Naive thymus-derived CD4-positive, alpha-beta T cell (primary cell): ENCODE measurements at regions not wholly inside any gene's neighbourhood (a gene's known extent, or its start where the extent isn't known, plus 50 kb on each side); places are given as distances from the start of the nearest gene placed in this dataset.

Experiments
- ATAC-seq: fragments of 150-1000 bp; cut with Tn5 transposase; 2 replicates; pipeline ENCODE4 v1.10.0; 2021; ENCODE audit warnings: mild to moderate bottlenecking, moderate library complexity
- CTCF ChIA-PET: fragments of 350-600 bp; sonication (Branson Sonifier 250); formaldehyde crosslinking; loops from one replicate; lab custom pipeline; 2021; ENCODE audit warnings: antibody characterized with exemption; lab: Charles Lee
- POLR2A ChIA-PET: fragments of 350-600 bp; sonication (Branson Sonifier 250); formaldehyde crosslinking; loops from one replicate; lab custom pipeline; 2021; ENCODE audit warnings: antibody characterized with exemption, inconsistent platforms; lab: Charles Lee
- DNase-seq, 9 donors: peaks; one replicate each; pipeline versions ENCODE4 v3.0.0 to v3.0.0-alpha.2; 2020 to 2022; ENCODE audit warnings: mixed read lengths in 1 of 9
- H3K27ac ChIP-seq: one replicate; pipeline ENCODE4 v1.7.0; 2013; ENCODE audit warnings: mild to moderate bottlenecking, low read depth, low read length, moderate library complexity
- H3K27me3 ChIP-seq, 2 donors: one replicate each; pipeline ENCODE4 v1.7.0; 2013; ENCODE audit warnings: low read length in 2 of 2, mild to moderate bottlenecking in 2 of 2, moderate library complexity in 2 of 2; ENCODE audit not compliant: control insufficient read depth in 2 of 2, insufficient read depth in 2 of 2
- H3K36me3 ChIP-seq, 3 experiments: 1 replicate in 2 of 3; 2 replicates in 1 of 3; pipeline ENCODE4 v1.7.0; 2013; ENCODE audit warnings: low read length in 3 of 3, mild to moderate bottlenecking in 3 of 3, moderate library complexity in 1 of 3; ENCODE audit not compliant: insufficient read depth in 3 of 3, control insufficient read depth in 2 of 3
- H3K4me1 ChIP-seq, 2 donors: one replicate each; pipeline ENCODE4 v1.7.0; 2013; ENCODE audit warnings: low read length in 2 of 2, mild to moderate bottlenecking in 2 of 2, moderate library complexity in 1 of 2; ENCODE audit not compliant: control insufficient read depth in 2 of 2, insufficient read depth in 2 of 2
- H3K4me3 ChIP-seq: 2 replicates; pipeline ENCODE4 v1.7.0; 2013; ENCODE audit warnings: mild to moderate bottlenecking, low read length
- H3K9me3 ChIP-seq, 3 experiments: 1 replicate in 2 of 3; 2 replicates in 1 of 3; pipeline ENCODE4 v1.7.0; 2013; ENCODE audit warnings: low read length in 3 of 3; ENCODE audit not compliant: control insufficient read depth in 2 of 3
- H3K27ac Mint-ChIP-seq, 9 donors: one replicate each; pipeline ENCODE4 v1.8.0; 2020 to 2022; ENCODE audit warnings: mixed read lengths in 9 of 9, mild to moderate bottlenecking in 8 of 9, moderate library complexity in 5 of 9, inconsistent platforms in 2 of 9
- H3K27me3 Mint-ChIP-seq, 5 donors: one replicate each; pipeline ENCODE4 v1.8.0; 2021 to 2022; ENCODE audit warnings: mixed read lengths in 5 of 5, mild to moderate bottlenecking in 1 of 5
- H3K36me3 Mint-ChIP-seq, 5 donors: one replicate each; pipeline ENCODE4 v1.8.0; 2020 to 2022; ENCODE audit warnings: mixed read lengths in 5 of 5, mild to moderate bottlenecking in 3 of 5, inconsistent platforms in 1 of 5
- H3K4me1 Mint-ChIP-seq, 7 donors: one replicate each; pipeline ENCODE4 v1.8.0; 2020 to 2022; ENCODE audit warnings: mixed read lengths in 7 of 7, mild to moderate bottlenecking in 3 of 7, inconsistent platforms in 1 of 7
- H3K4me3 Mint-ChIP-seq, 10 donors: one replicate each; pipeline ENCODE4 v1.8.0; 2020 to 2022; ENCODE audit warnings: mild to moderate bottlenecking in 10 of 10, mixed read lengths in 10 of 10, moderate library complexity in 6 of 10, inconsistent platforms in 2 of 10
- H3K9me3 Mint-ChIP-seq, 11 donors: one replicate each; pipeline ENCODE4 v1.8.0; 2020 to 2022; ENCODE audit warnings: mixed read lengths in 11 of 11, mild to moderate bottlenecking in 4 of 11, inconsistent platforms in 1 of 11, moderate library complexity in 1 of 11
- intact Hi-C, 2 donors: fragments of 100-400 bp; cut with micrococcal nuclease; formaldehyde crosslinking; loops; one replicate each; pipeline ENCODE4 v1.15.1; 2023

- DNase-seq (no peak), ATAC-seq (no peak)
- H3K4me3 ChIP-seq = no peak overlapping the region
- CTCF ChIA-PET = no interaction called here
- POLR2A ChIA-PET = no interaction called here
- H3K4me1 Mint-ChIP-seq = no peaks in the 10 kb centered on the region
- H3K36me3 Mint-ChIP-seq = peaks cover 0 to 9% (median 2%) of the 10 kb centered on the region in 5 donors
- no peak overlapping the region for H3K27ac Mint-ChIP-seq
- no peaks in the 10 kb centered on the region for H3K27me3 ChIP-seq
- H3K36me3 ChIP-seq = no peaks in the 10 kb centered on the region
- intact Hi-C loops = no loop called here
- peaks cover 0 to 11% (median 0%) of the 10 kb centered on the region in 3 experiments for H3K9me3 ChIP-seq
- H3K9me3 Mint-ChIP-seq = peaks cover 2 to 40% (median 14%) of the 10 kb centered on the region in 11 donors
- H3K27me3 Mint-ChIP-seq = peaks cover 0 to 8% (median 0%) of the 10 kb centered on the region in 5 donors
- no peak overlapping the region for H3K4me3 Mint-ChIP-seq
- no peak overlapping the region for H3K27ac ChIP-seq
- H3K4me1 ChIP-seq = no peaks in the 10 kb centered on the region
These were observed 217.6 kb downstream of the LYPLAL1 start for GRCh38 chr1:219391297-219391696.

- Histone ChIP-seq H3K9me3 (peaks cover 0 to 4% (median 0%) of the 10 kb centered on the region in 3 experiments), H3K4me1 (no peaks in the 10 kb centered on the region), H3K27ac (no peak overlapping the region), H3K4me3 (no peak overlapping the region), H3K27me3 (no peaks in the 10 kb centered on the region), H3K36me3 (no peaks in the 10 kb centered on the region)
- ChIA-PET POLR2A (no interaction called here), CTCF (no interaction called here)
- Mint-ChIP-seq H3K27ac (no peak overlapping the region), H3K36me3 (peaks cover 0 to 3% (median 0%) of the 10 kb centered on the region in 5 donors), H3K27me3 (peaks cover 0 to 8% (median 0%) of the 10 kb centered on the region in 5 donors), H3K4me1 (no peaks in the 10 kb centered on the region), H3K9me3 (peaks cover 0 to 13% (median 0%) of the 10 kb centered on the region in 11 donors), H3K4me3 (no peak overlapping the region)
- no peak for ATAC-seq
- no peak for DNase-seq
- intact Hi-C loops = no loop called here
These were observed 213.5 kb downstream of the LYPLAL1 start for GRCh38 chr1:219387211-219387610.

GRCh38 chr1:219385787-219386427 lies 212.2 kb downstream of the LYPLAL1 start:
- H3K4me3 ChIP-seq = no peak overlapping the region
- peaks cover 0 to 3% (median 0%) of the 10 kb centered on the region in 5 donors for H3K36me3 Mint-ChIP-seq
- H3K4me3 Mint-ChIP-seq = no peak overlapping the region
- DNase-seq (peak in 2 of 9 donors; percentile 0 to 6), ATAC-seq (no peak)
- no peaks in the 10 kb centered on the region for H3K9me3 ChIP-seq
- H3K36me3 ChIP-seq = no peaks in the 10 kb centered on the region
- no peaks in the 10 kb centered on the region for H3K9me3 Mint-ChIP-seq
- H3K4me1 Mint-ChIP-seq = no peaks in the 10 kb centered on the region
- no peaks in the 10 kb centered on the region for H3K4me1 ChIP-seq
- H3K27me3 ChIP-seq = no peaks in the 10 kb centered on the region
- CTCF ChIA-PET = no interaction called here
- H3K27me3 Mint-ChIP-seq = peaks cover 0 to 8% (median 0%) of the 10 kb centered on the region in 5 donors
- intact Hi-C loops = loop anchor here in 1 of 2 donors (1.0 kb wide), 1 partner anchor 1056 kb away; no protein-coding TSS in a partner anchor
- POLR2A ChIA-PET = no interaction called here
- no peak overlapping the region for H3K27ac Mint-ChIP-seq
- no peak overlapping the region for H3K27ac ChIP-seq

GRCh38 chr1:219383281-219383680 lies 209.6 kb downstream of the LYPLAL1 start:
- Mint-ChIP-seq H3K9me3 (peaks cover 0 to 2% (median 0%) of the 10 kb centered on the region in 11 donors), H3K4me1 (no peaks in the 10 kb centered on the region), H3K27me3 (peaks cover 0 to 6% (median 0%) of the 10 kb centered on the region in 5 donors), H3K27ac (no peak overlapping the region), H3K4me3 (no peak overlapping the region), H3K36me3 (no peaks in the 10 kb centered on the region)
- CTCF ChIA-PET = no interaction called here
- Histone ChIP-seq H3K4me3 (no peak overlapping the region), H3K27ac (no peak overlapping the region), H3K9me3 (no peaks in the 10 kb centered on the region), H3K36me3 (no peaks in the 10 kb centered on the region), H3K27me3 (no peaks in the 10 kb centered on the region), H3K4me1 (no peaks in the 10 kb centered on the region)
- POLR2A ChIA-PET = no interaction called here
- no peak for ATAC-seq
- intact Hi-C loops = no loop called here
- no peak for DNase-seq

GRCh38 chr1:219381396-219381795 lies 207.7 kb downstream of the LYPLAL1 start:
- Histone ChIP-seq H3K27me3 (no peaks in the 10 kb centered on the region), H3K4me1 (no peaks in the 10 kb centered on the region), H3K36me3 (no peaks in the 10 kb centered on the region), H3K4me3 (no peak overlapping the region), H3K9me3 (no peaks in the 10 kb centered on the region), H3K27ac (no peak overlapping the region)
- H3K27ac Mint-ChIP-seq = no peak overlapping the region
- intact Hi-C loops = no loop called here
- no peaks in the 10 kb centered on the region for H3K27me3 Mint-ChIP-seq
- H3K9me3 Mint-ChIP-seq = peaks cover 0 to 4% (median 0%) of the 10 kb centered on the region in 11 donors
- ChIA-PET CTCF (no interaction called here), POLR2A (no interaction called here)
- no peaks in the 10 kb centered on the region for H3K36me3 Mint-ChIP-seq
- H3K4me3 Mint-ChIP-seq = no peak overlapping the region
- no peaks in the 10 kb centered on the region for H3K4me1 Mint-ChIP-seq
- ATAC-seq (no peak), DNase-seq (no peak)

GRCh38 chr1:219380463-219380862 lies 206.8 kb downstream of the LYPLAL1 start:
- CTCF ChIA-PET = no interaction called here

GRCh38 chr1:219379691-219380090 lies 206.0 kb downstream of the LYPLAL1 start:
- no peaks in the 10 kb centered on the region for H3K36me3 ChIP-seq
- H3K27me3 ChIP-seq = no peaks in the 10 kb centered on the region
- ChIA-PET CTCF (no interaction called here), POLR2A (no interaction called here)
- Mint-ChIP-seq H3K27me3 (no peaks in the 10 kb centered on the region), H3K9me3 (peaks cover 0 to 6% (median 0%) of the 10 kb centered on the region in 11 donors), H3K4me3 (no peak overlapping the region), H3K27ac (no peak overlapping the region), H3K36me3 (no peaks in the 10 kb centered on the region), H3K4me1 (no peaks in the 10 kb centered on the region)
- no peak for ATAC-seq
- no peaks in the 10 kb centered on the region for H3K4me1 ChIP-seq
- no peak overlapping the region for H3K27ac ChIP-seq
- no peak for DNase-seq
- no peak overlapping the region for H3K4me3 ChIP-seq
- no peaks in the 10 kb centered on the region for H3K9me3 ChIP-seq
- intact Hi-C loops = no loop called here

More at GRCh38 chr1:219380463-219380862, 206.8 kb downstream of the LYPLAL1 start:
- Histone ChIP-seq H3K4me1 (no peaks in the 10 kb centered on the region), H3K4me3 (no peak overlapping the region), H3K36me3 (no peaks in the 10 kb centered on the region), H3K27me3 (no peaks in the 10 kb centered on the region), H3K9me3 (no peaks in the 10 kb centered on the region), H3K27ac (no peak overlapping the region)
- no peak overlapping the region for H3K27ac Mint-ChIP-seq
- intact Hi-C loops = no loop called here
- POLR2A ChIA-PET = no interaction called here
- peaks cover 0 to 4% (median 0%) of the 10 kb centered on the region in 11 donors for H3K9me3 Mint-ChIP-seq
- DNase-seq (no peak), ATAC-seq (no peak)
- H3K36me3 Mint-ChIP-seq = no peaks in the 10 kb centered on the region
- no peaks in the 10 kb centered on the region for H3K27me3 Mint-ChIP-seq
- H3K4me3 Mint-ChIP-seq = no peak overlapping the region
- no peaks in the 10 kb centered on the region for H3K4me1 Mint-ChIP-seq
